GM18870 (cell line): ENCODE measurements at regions not wholly inside any gene's neighbourhood (a gene's known extent, or its start where the extent isn't known, plus 50 kb on each side); places are given as distances from the start of the nearest gene placed in this dataset.

Experiments
- ATAC-seq: cut with Tn5 transposase; IDR thresholded peaks from one replicate; pipeline ENCODE4 v1.9.1; 2021; ENCODE audit warnings: moderate library complexity; ENCODE audit not compliant: unreplicated experiment

DNA sequence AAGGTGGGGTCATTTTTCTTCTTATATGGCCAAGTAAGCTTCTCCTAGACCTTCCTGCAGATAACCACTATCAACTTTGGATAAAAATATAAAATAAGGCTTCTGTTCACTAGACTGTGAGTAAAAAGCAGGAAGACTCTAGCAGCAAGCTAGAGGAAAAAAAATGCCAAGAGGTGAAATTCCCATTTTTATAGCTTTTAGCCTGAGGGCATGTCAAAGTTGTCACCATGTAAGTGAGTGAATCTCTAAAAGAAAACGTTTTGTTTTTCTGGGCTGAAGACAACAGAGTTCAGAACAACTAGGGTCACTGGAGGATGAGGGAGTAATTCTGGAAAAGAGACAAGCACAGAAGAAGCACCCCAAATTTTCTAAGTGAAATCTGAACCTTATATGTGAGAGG is 143.9 kb upstream of the DIO3 start:
- no peak for ATAC-seq

DNA sequence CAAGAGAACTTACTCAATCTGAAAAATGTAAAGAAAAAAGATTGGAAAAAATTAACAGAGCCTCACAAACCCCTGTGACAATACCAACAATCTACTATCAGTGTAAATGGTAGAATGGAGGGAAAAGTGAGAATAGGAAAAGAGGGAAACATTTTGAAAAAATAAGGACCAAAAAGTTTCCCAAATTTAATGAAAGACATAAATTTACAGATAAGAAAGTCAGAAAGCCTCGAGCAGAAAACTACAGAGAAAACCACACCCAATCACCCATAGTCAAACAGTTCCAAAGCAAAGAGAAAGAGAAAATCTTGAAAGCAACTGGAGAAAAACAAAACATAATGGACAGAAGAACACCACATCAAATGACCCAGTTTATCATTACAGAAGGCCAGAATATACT is 142.7 kb upstream of the DIO3 start:
- no peak for ATAC-seq

DNA sequence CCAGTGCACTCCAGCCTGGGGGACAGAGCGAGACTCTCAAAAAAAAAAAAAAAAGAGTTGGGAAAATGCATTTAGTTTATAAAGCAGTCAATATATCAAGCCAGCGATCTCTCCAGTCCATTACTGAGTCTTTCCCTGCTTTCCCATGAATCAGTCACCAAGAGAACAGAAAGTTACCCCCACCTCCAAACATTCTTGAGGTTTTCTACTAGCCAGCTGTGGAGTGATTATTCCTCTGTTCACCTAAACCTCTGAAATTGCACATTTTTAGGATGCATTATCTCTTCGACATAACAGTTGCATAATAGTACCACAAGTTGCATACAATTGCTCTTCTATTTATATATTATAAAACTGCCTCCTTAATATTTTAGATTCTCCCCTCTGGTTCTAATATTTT is 134.8 kb upstream of the DIO3 start:
- no peak for ATAC-seq

DNA sequence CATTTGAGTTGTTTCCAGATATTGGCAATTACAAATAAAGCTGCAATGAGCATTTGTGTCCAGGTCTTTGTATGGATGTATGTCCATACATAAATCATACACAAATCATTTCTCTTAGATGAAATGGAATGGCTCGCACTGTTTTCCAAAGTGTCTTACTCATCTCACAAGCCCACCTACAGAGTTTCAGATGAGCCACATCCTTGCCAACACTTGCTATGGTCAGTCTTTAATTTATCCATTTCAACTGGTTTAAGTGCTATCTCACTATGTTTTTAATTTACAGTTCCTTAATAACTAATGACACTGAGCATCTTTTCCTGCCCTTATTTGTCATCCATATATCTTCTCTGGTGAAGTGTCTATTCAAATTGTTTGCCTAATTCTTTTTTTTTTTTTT is 132.9 kb upstream of the DIO3 start:
- no peak for ATAC-seq

DNA sequence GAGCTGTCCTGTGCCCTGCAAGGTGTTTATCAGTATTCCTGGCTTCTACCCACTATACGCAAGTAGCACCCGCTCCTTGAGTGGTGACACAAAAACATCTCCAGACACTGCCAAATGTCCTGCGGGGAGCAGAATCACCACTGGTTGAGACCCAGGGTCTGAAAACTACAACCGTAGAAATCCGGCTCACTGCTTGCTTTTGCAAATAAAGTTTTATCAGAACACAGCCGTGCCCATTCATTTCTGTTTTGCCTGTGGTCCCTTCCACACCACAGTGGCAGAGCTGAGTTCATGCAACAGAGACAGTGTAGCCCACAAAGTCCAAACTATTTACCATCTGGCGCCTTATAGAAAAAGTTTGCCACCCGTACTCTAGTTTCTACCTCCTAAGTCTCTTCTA is 125.7 kb upstream of the DIO3 start:
- no peak for ATAC-seq

DNA sequence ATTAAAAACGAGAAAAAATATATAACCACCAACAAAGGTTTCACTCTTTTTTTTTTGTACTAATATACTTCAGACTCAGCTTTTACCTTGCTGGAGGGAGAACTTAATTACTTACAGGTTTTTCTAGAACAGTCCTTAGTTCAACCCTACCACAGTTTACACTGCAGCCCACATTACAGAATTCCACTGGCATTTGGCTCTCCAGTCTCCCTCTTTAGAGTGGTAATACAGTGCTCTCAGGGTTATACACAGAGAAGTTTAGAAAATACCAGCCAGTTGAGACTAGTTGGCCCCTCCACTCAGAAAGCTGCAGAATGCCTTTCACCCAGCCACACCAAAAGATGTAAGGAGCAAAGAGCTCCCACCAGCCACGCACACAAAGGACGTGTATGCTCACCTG is 122.3 kb upstream of the DIO3 start:
- no peak for ATAC-seq

DNA sequence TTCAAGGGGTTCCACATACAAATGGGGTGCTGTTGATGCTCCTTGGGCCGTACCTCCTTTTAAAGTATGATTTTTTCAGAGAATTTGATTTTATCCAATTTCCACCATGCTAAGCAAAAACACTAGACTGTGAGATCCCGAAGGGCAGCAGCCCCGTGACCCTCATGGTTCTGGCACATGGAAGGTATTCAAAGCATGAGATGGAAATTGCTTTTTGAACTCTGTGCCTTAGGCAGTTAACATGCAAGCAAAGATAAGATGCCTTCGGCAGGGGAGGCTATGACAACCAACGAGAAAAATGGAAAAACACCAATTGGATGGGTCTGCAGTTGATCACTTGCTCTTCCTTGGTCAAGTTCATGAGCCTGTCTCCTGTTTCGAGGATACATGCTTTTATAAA is 120.8 kb upstream of the DIO3 start:
- ATAC-seq = no peak

DNA sequence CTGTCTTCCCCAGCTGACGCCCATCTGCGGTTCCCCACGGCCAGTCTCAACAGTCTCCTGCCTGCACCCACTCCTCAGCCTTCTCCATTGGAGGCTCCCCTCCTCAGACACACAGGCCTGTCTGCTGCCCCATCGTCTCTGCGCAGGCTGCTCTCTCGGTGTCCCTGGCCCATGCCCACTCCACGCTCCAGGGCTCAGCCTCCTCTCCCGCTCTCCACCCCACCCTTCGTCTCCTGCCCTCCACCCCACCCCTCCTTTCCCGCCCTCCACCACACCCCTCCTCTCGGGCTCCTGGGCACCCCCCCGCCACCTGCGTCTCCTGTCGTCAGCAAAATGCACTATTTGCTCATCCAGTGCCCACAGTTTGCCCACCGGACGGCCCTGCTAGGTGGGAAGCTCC is 119.6 kb upstream of the DIO3 start:
- no peak for ATAC-seq

DNA sequence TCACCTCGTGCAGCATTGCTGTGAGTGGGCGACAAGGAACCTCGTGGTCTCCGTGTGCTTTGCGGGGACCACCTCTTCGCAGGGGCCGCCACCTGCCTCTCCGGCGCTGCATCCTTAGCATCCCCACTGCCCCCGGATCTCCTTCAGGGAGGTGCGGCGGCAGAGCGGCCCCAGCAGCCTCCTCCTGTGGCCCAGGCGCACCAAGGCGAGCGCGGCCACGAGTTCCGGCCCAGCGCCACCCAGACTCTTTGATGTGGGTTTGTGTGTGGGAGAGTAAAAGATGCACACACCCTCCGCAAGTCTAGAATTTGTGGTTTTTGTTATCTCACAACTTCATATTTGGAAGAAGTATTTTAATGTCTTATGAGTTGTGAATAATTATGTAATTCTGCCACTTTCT is 118.8 kb upstream of the DIO3 start:
- no peak for ATAC-seq

DNA sequence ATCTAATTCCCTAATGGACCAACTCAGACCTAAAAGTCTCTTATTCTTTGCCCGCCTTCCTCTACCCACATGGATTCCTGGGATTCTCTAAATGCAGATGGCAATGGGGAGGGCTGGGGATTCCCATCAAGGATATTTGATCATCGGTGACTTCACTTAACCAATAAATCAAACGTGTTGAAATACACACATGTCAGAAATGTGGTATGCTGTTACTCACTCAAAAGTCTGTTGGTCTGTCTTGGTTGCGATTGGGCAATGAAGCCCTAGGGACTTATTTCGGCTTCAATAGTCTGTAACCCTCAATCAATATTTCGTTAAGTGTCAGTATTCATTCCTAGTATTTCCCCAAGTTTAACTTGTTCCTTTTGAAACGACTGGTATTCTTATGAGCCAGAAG is 117.2 kb upstream of the DIO3 start:
- no peak for ATAC-seq

DNA sequence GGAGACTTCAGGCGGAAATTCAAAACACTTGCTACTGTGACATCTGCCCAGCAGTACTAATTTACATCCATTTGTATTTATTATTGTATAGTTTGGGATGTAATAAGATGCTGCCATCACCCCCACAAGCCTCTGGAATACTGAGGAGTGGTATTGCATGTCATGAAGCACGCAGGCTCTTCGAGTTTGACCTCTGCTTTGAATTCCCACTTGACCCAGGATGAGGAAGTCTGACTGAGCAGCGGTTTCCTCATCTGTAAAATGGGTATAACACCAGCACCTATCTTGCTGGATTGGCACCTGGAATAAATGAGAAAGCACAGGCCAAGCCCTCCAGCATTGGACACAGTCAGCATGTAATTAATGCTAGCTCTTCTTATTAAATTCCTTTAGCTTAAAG is 116.0 kb upstream of the DIO3 start:
- no peak for ATAC-seq

DNA sequence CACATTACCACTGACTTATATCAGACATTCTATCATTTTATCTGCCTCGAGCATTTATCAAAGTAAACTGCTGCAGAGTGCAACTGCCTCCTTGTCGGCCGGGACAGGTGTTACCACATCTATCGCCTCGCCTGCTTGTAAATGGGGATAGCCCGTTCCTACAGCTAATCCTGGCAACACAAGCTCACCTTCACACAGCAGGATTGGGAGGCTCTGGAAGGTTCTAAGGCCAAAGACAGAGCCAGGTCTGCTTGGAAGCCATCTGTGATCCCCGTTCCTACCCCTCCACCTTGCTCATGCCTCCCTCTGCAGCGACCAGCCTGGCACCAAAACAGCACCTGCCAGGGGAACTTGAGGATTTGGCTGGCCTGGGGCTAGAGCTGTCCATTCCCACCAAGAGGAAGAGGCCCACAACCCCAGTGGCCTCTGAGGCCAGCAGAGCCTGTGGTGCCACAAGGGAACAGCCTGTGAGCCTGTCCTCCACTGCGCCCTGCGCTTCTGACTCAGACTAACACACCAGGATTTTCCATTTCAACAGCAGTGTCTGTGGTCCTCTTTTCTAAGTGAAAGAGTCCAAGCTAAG is 114.8 kb upstream of the DIO3 start:
- no peak for ATAC-seq

DNA sequence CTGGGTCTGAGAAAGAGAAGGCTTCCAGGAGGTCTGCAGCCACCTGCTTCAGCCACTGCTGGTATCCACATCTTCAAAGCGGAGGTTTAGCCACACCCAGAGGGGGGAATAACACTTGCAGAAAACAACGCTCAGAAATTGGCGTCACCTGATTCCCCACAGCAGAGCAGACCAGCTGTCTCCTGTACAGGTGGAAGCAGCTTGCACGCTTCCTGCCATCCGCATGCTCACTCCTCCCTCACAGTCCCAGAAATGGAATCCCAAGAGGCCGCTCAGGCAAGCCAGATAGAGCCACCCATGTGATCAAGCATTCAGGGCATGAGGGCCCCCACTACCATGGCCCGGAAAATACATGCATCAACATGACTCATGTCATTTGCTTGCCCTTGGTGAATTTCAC is 112.2 kb upstream of the DIO3 start:
- ATAC-seq = no peak

DNA sequence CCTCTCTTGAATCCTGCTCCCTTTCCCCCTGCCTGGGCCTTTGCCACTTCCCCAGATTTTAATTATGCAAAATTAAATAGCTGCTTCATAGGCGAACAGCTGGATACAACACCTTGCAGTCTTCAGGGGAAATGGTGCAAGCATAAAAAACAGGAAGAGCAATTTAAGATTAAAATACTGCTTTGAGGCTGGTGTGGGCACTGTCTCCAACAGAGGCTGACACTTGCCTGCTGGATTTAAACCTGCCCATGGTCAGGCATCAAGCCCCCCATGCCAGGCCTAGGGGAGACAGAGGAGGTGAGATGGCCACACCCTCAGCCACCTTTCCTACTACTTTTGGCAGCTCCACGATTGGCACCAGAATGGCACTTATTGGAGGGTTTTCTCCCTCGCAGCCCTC is 110.1 kb upstream of the DIO3 start:
- ATAC-seq = no peak

DNA sequence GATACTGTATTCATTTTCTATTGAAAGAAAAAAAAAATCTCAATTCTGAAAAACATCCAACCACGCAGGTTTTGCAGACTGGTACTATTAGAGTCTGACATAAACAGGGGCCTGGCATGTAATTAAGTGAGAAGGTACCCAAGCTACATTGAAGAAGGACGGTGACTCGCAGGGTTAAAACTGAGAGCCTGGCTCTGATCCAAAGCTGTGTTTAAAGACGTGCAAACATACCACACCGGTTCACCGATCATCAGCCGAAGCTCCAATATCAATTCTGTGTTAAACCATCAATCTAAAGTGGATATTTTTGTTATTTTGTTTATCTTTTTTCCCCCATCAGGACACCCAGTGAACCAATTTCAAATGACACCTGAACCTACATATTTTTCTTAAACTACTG is 108.1 kb upstream of the DIO3 start:
- ATAC-seq = no peak

DNA sequence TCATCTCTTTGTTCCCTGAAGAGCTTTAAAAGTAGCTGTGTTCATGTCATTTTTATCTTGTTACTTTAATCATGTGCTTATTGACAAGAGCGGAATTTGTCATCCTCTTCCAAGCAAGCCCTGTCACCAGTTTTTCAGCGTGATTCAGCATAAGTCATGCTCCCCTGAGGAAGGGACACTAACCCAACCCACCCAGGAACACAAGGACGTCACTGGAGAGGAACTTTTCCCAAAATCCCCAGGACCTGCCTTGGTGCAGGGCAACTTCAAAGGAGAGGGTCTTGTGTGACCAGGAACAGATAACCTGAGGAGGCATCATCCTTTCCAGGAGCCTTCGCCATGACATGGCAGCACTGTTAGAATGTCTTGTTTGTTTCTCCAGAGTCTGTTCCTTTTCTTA is 107.1 kb upstream of the DIO3 start:
- ATAC-seq = no peak

DNA sequence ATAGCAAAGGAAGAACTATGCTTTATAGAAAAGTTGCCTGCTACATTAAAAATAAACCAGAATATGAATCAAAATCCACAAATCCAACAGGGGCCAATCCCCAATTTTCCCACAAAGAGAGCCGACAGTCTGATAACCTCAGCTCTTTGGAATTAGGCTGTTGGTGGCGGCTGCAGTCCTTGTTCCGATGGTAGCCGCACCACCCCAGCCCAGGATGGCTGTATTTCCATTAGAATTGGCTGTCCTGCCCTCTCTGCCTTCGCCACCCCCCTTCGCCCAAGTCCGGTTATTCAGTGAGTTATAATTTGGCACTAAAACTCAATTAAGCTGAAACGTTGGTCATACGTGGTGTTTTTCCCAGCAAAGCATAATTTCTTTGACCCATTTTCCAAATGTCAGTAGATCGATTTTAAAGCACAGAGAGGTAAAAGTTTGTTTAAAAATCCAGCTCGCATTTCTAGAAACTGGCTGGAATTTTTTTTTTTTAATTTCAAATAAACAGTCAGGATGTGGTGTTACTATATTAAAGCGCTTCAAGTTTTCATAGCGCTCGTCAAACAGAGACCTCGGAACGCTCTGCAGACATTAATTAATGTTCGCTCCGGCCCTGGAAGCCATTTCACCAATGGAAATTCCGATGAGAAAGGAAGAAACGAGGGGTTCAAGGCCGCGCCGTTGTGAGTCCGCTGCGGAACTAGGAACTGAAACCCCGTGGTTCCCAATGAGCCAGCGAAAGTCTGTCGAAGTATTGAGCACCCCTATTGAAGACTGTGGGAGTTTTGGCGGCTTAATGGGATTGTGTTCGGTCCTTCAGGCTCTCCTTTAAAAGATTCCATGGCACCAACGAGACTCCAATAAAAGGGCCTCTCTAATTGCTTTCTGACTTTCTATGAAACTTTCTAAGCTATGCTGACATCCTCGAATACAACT is 104.8 kb upstream of the DIO3 start:
- no peak for ATAC-seq

DNA sequence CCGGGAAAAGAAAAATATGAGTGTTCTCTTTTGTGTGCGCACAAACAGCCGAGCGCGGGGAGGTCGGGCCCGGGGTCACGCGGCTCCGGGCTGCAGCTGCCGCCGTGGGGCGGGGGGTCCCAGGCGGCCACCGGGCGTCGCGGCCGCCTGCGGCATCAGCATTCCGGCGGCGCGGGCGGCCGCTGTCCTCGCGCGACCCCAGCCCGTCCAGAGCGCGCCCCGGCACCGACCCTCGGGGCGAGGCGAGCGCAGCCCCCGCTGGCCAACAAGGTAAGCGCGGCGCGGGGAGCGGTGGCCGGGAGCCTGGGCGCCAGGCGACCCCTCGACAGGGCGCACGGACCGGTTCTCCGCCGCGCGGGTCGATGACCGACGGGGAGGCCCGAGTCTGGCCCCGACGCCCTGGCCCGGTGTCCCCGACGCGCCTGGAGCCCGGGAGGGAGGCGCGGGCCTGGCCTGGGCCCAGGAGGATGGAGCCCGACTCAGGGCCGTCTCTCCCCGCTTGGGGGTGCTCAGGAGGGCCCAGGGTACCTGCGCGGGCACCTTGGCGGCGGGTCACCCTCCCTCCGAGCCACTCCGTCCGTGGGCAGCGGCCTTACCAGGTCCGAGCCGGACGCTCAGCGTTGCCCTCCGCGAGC is 103.9 kb upstream of the DIO3 start:
- no peak for ATAC-seq

DNA sequence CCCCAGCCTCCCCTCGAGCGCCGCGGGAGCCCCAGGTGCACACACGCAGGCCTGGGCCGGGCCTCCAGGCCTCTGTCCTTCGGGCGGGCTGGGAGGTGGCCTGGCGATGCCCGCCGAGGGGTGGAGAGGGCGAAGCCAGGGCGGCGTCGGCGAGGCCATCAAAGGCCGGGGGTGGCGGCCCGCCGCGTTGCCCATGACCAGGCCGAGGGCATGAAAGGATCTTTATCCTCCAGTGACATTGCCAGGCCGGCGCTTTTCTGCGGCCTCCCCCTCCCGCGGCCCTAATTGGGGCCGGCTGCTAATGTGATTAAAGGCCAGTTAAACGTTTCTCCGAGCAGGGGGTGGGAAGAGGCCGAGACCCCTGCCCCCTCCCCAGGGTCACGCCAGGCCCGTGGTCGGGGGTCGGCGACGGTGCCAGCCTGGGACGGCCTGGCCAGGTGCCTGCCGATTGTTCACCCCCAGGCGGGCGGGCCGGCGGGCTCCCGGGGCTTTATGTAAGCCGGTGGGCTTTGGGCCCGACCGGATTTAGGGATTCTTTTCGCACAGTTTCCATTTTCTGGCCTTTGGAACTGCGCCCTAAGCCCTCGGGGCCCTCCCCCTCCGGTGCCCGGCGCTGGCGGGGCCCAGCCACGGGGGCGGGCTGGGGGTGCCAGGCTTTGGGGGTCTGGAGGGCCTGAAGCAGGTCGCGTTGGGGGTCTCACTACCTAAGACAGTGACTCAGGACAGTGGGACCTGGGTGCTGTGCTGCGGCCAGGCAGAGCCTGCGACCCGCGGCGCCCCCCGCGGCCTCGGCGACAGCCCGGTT is 103.2 kb upstream of the DIO3 start:
- ATAC-seq = no peak

DNA sequence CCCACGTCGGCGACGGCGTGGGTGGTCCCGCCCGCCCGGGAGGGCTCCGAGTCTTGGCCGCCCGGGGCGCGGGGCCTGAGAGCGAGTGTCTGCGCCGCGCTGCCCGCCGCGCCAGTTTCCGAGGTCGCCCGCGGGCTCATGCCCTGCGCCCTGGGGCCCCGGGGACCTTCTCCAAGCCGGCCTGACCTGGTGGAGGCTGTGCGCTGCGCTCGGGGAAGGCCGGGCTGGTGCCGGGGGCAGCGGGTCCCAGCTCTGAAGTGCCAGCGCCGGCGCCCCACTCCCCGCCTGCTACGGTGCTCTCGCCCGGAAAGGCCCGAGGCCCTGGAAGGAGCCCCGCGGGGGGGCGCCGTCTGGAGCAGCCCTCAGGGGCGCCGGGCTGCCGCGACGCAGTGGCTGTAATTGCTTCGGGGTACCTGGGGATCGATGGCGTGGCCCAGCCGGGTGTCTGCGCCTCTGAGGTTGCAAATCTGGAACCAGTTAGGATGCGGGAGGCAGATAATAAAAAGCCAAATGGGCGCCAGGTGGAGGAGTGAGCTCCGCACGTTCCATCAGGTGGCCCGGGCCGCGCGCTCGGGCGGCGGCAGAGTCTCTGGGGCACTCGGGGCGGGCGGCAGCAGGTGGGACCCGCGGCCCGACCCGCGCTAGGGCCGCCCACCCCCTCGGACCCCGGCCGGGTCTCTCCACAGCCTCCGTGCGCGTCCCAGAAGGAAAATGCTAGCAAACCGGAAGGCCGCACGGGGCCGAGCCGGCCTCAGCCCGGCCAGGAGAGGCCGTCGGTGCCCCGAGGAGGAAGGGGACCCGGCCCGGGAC is 102.3 kb upstream of the DIO3 start:
- ATAC-seq = no peak

DNA sequence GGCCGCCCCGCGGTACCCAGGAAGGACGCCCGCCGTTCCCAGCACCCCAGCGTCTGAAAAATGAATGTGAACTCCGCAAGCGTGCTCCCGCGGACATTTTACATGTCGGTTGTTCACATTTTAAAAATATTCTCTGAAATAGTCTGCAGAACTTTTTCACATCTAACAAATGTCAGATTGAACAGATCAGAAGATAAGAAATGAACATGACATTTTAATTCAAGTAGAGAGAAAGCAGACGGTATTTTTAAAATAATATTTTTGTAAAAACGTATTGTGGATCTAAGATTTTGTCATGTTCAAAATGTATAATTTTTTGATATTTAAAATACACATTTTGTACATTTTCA is 101.8 kb upstream of the DIO3 start:
- no peak for ATAC-seq
